ENCODE measurements at regions not wholly inside any gene's neighbourhood (a gene's known extent, or its start where the extent isn't known, plus 50 kb on each side); places are given as distances from the start of the nearest gene placed in this dataset.

- no peaks in the 10 kb centered on the region for H3K4me1 ChIP-seq (ENCODE audit: insufficient read depth, low read length)
- H3K27me3 ChIP-seq (ENCODE audit: insufficient read depth, low read length) = no peaks in the 10 kb centered on the region
- no peaks in the 10 kb centered on the region for H3K79me2 ChIP-seq (ENCODE audit: insufficient read depth, low read length)
- H3K27ac ChIP-seq (ENCODE audit: low read depth, low read length) = no peak overlapping the region
- H3K4me2 ChIP-seq (ENCODE audit: insufficient read depth, low read length) = no peak overlapping the region
- H3K4me3 ChIP-seq (ENCODE audit: insufficient read depth, low read length) = no peak overlapping the region
- no peaks in the 10 kb centered on the region for H3K36me3 ChIP-seq (ENCODE audit: insufficient read depth, low read length)
- DNase-seq (ENCODE audit: insufficient read length, low spot score, missing footprints) = no peak
- no peak for TF ChIP-seq CTCF (IDR thresholded peaks at IDR 0.05; ENCODE audit: extremely low read depth, low read depth, low read length)
- H2AFZ ChIP-seq (ENCODE audit: low read length) = no peak overlapping the region
- peaks cover 4% of the 10 kb centered on the region for H3K9me3 ChIP-seq (ENCODE audit: low read depth, low read length)
- no peaks in the 10 kb centered on the region for H4K20me1 ChIP-seq (ENCODE audit: insufficient read depth, low read length)
These were observed 240.1 kb upstream of the FSTL5 start for GRCh38 chr4:162403932-162404331.

- H3K4me2 ChIP-seq (ENCODE audit: insufficient read depth, low read length) = no peak overlapping the region
- H2AFZ ChIP-seq (ENCODE audit: low read length) = no peak overlapping the region
- no peaks in the 10 kb centered on the region for H3K79me2 ChIP-seq (ENCODE audit: insufficient read depth, low read length)
- no peak for DNase-seq (ENCODE audit: insufficient read length, low spot score, missing footprints)
- H3K9me3 ChIP-seq (ENCODE audit: low read depth, low read length) = peaks cover 4% of the 10 kb centered on the region
- TF ChIP-seq CTCF (IDR thresholded peaks at IDR 0.05; ENCODE audit: extremely low read depth, low read depth, low read length) = no peak
- H3K36me3 ChIP-seq (ENCODE audit: insufficient read depth, low read length) = no peaks in the 10 kb centered on the region
- H3K4me1 ChIP-seq (ENCODE audit: insufficient read depth, low read length) = no peaks in the 10 kb centered on the region
- H4K20me1 ChIP-seq (ENCODE audit: insufficient read depth, low read length) = no peaks in the 10 kb centered on the region
- no peaks in the 10 kb centered on the region for H3K27me3 ChIP-seq (ENCODE audit: insufficient read depth, low read length)
- H3K27ac ChIP-seq (ENCODE audit: low read depth, low read length) = no peak overlapping the region
- H3K4me3 ChIP-seq (ENCODE audit: insufficient read depth, low read length) = no peak overlapping the region
These were observed 239.6 kb upstream of the FSTL5 start for GRCh38 chr4:162403419-162403818.

- H3K27ac ChIP-seq (ENCODE audit: low read depth, low read length) = no peak overlapping the region
- no peak overlapping the region for H3K4me3 ChIP-seq (ENCODE audit: insufficient read depth, low read length)
- H3K27me3 ChIP-seq (ENCODE audit: insufficient read depth, low read length) = no peaks in the 10 kb centered on the region
- no peaks in the 10 kb centered on the region for H4K20me1 ChIP-seq (ENCODE audit: insufficient read depth, low read length)
- H3K36me3 ChIP-seq (ENCODE audit: insufficient read depth, low read length) = no peaks in the 10 kb centered on the region
- no peak overlapping the region for H3K4me2 ChIP-seq (ENCODE audit: insufficient read depth, low read length)
- H3K9me3 ChIP-seq (ENCODE audit: low read depth, low read length) = no peaks in the 10 kb centered on the region
- no peak for DNase-seq (ENCODE audit: insufficient read length, low spot score, missing footprints)
- TF ChIP-seq CTCF (IDR thresholded peaks at IDR 0.05; ENCODE audit: extremely low read depth, low read depth, low read length) = no peak
- H2AFZ ChIP-seq (ENCODE audit: low read length) = no peak overlapping the region
- H3K4me1 ChIP-seq (ENCODE audit: insufficient read depth, low read length) = no peaks in the 10 kb centered on the region
- H3K79me2 ChIP-seq (ENCODE audit: insufficient read depth, low read length) = no peaks in the 10 kb centered on the region
These were observed 237.2 kb upstream of the FSTL5 start for GRCh38 chr4:162401021-162401420.

GRCh38 chr4:162392946-162393345 lies 229.1 kb upstream of the FSTL5 start:
- no peak for DNase-seq (ENCODE audit: insufficient read length, low spot score, missing footprints)
- H3K27ac ChIP-seq (ENCODE audit: low read depth, low read length) = no peak overlapping the region

More at GRCh38 chr4:162392946-162393345, 229.1 kb upstream of the FSTL5 start:
- H4K20me1 ChIP-seq (ENCODE audit: insufficient read depth, low read length) = no peaks in the 10 kb centered on the region
- TF ChIP-seq CTCF (IDR thresholded peaks at IDR 0.05; ENCODE audit: extremely low read depth, low read depth, low read length) = no peak
- H3K27me3 ChIP-seq (ENCODE audit: insufficient read depth, low read length) = no peaks in the 10 kb centered on the region
- no peaks in the 10 kb centered on the region for H3K9me3 ChIP-seq (ENCODE audit: low read depth, low read length)
- H3K4me3 ChIP-seq (ENCODE audit: insufficient read depth, low read length) = no peak overlapping the region
- no peaks in the 10 kb centered on the region for H3K79me2 ChIP-seq (ENCODE audit: insufficient read depth, low read length)
- no peaks in the 10 kb centered on the region for H3K4me1 ChIP-seq (ENCODE audit: insufficient read depth, low read length)
- no peak overlapping the region for H2AFZ ChIP-seq (ENCODE audit: low read length)
- H3K4me2 ChIP-seq (ENCODE audit: insufficient read depth, low read length) = no peak overlapping the region
- no peaks in the 10 kb centered on the region for H3K36me3 ChIP-seq (ENCODE audit: insufficient read depth, low read length)
